ENCODE measurements at regions not wholly inside any gene's neighbourhood (a gene's known extent, or its start where the extent isn't known, plus 50 kb on each side); places are given as distances from the start of the nearest gene placed in this dataset.

DNA sequence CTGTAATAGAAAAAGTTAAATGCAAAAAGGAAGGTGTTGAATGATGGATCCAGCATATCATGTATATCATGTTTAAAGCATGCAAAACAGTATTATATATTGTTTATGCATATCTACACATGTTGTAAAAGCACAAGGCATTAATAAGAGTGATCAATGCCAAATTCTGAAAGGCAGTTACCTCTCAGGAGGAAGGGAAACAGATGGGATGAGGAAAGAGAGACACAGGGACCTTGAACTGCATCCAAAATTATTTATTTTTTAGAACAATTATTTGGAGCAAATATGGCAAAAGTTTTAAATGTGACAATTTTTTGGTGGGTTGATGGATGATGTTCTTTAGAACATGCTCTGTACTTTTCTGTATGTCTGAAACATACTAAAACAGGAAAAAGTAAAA is 193.4 kb downstream of the CLCN4 start:
- TF ChIP-seq POLR2A (IDR thresholded peaks at IDR 0.05; ENCODE audit: low read depth, low read length) (no peak), TAF1 (IDR thresholded peaks at IDR 0.05; ENCODE audit: borderline replicate concordance, low read depth, low read length) (no peak)

Measured in GM12892 (cell line).